C4-2B (cell line): ENCODE measurements at regions not wholly inside any gene's neighbourhood (a gene's known extent, or its start where the extent isn't known, plus 50 kb on each side); places are given as distances from the start of the nearest gene placed in this dataset.
"Not testable (repeated sequence)": the region's sequence is repeated elsewhere in the genome, so short reads cannot be mapped to it uniquely, and the experiment has no call there.

Source experiments
- H3K27ac ChIP-seq: fragments of 450-650 bp; 2 replicates; pipeline ENCODE4 v1.5.1; 2017
- CTCF ChIP-seq: fragments of 450-650 bp; conservative IDR thresholded peaks from 2 replicates; pipeline ENCODE4 v1.5.1; 2017; ENCODE audit warnings: mild to moderate bottlenecking
- ZFX ChIP-seq: fragments of 450-650 bp; IDR thresholded peaks from 2 replicates; pipeline ENCODE4 v1.6.1; 2017

GRCh38 chr17:64723781-64724180 is 61.7 kb upstream of the SMURF2 start:
- no peak overlapping the region for H3K27ac ChIP-seq
- TF ChIP-seq ZFX, result no peak
- TF ChIP-seq CTCF, result no peak

GRCh38 chr17:64721556-64721955 is 59.4 kb upstream of the SMURF2 start:
- H3K27ac ChIP-seq, result not testable (repeated sequence)

- H3K27ac ChIP-seq, result 0 out of 2 replicates have a peak overlapping the region, but pooled peaks have one; percentile 5
These were observed 58.1 kb upstream of the SMURF2 start for GRCh38 chr17:64720253-64720652.

GRCh38 chr17:64719517-64719916 is 57.4 kb upstream of the SMURF2 start:
- H3K27ac ChIP-seq, result not testable (repeated sequence)

- H3K27ac ChIP-seq, result not testable (repeated sequence)
These were observed 56.7 kb upstream of the SMURF2 start for GRCh38 chr17:64718816-64719215.

GRCh38 chr17:64718058-64718457 is 56.0 kb upstream of the SMURF2 start:
- no peak for TF ChIP-seq ZFX
- TF ChIP-seq CTCF, result no peak
- H3K27ac ChIP-seq, result no peak overlapping the region

GRCh38 chr17:64716496-64716895 is 54.4 kb upstream of the SMURF2 start:
- not testable (repeated sequence) for H3K27ac ChIP-seq

GRCh38 chr17:64713786-64714185 is 51.7 kb upstream of the SMURF2 start:
- H3K27ac ChIP-seq, result not testable (repeated sequence)

- H3K27ac ChIP-seq, result 0 out of 2 replicates have a peak overlapping the region, but pooled peaks have one; percentile 1
These were observed 50.6 kb upstream of the SMURF2 start for GRCh38 chr17:64712557-64713351.
